HG03565 (cell line): ENCODE measurements at regions not wholly inside any gene's neighbourhood (a gene's known extent, or its start where the extent isn't known, plus 50 kb on each side); places are given as distances from the start of the nearest gene placed in this dataset.
"Not testable (repeated sequence)": the region's sequence is repeated elsewhere in the genome, so short reads cannot be mapped to it uniquely, and the experiment has no call there.

ENCODE experiments used
- ATAC-seq: cut with Tn5 transposase; IDR thresholded peaks from one replicate; pipeline ENCODE4 v1.9.1; 2021; ENCODE audit warnings: mild to moderate bottlenecking, moderate library complexity; ENCODE audit not compliant: unreplicated experiment

- no peak for ATAC-seq
Observed at GRCh38 chr21:36591326-36591970, 107.5 kb upstream of the SIM2 start.

GRCh38 chr21:36596174-36596573 lies 102.7 kb upstream of the SIM2 start:
- no peak for ATAC-seq

- no peak for ATAC-seq
Observed at GRCh38 chr21:36601362-36601761, 97.6 kb upstream of the SIM2 start.

- no peak for ATAC-seq
Observed at GRCh38 chr21:36602735-36603134, 96.2 kb upstream of the SIM2 start.

GRCh38 chr21:36603221-36603620 lies 95.7 kb upstream of the SIM2 start:
- ATAC-seq, result no peak

- no peak for ATAC-seq
Observed at GRCh38 chr21:36605426-36605825, 93.5 kb upstream of the SIM2 start.

GRCh38 chr21:36606287-36606982 lies 92.5 kb upstream of the SIM2 start:
- no peak for ATAC-seq

GRCh38 chr21:36606983-36607325 lies 92.0 kb upstream of the SIM2 start:
- ATAC-seq, result no peak

GRCh38 chr21:36608041-36608896 lies 90.6 kb upstream of the SIM2 start:
- ATAC-seq, result no peak

GRCh38 chr21:36608897-36609225 lies 90.1 kb upstream of the SIM2 start:
- no peak for ATAC-seq

- ATAC-seq, result no peak
Observed at GRCh38 chr21:36609654-36610053, 89.3 kb upstream of the SIM2 start.

GRCh38 chr21:36610201-36610600 lies 88.7 kb upstream of the SIM2 start:
- no peak for ATAC-seq

GRCh38 chr21:36610935-36611334 lies 88.0 kb upstream of the SIM2 start:
- no peak for ATAC-seq

- ATAC-seq, result no peak
Observed at GRCh38 chr21:36611379-36611778, 87.5 kb upstream of the SIM2 start.

GRCh38 chr21:36613059-36613458 lies 85.9 kb upstream of the SIM2 start:
- ATAC-seq, result no peak

GRCh38 chr21:36613554-36613953 lies 85.4 kb upstream of the SIM2 start:
- ATAC-seq, result no peak

GRCh38 chr21:36615274-36615964 lies 83.5 kb upstream of the SIM2 start:
- ATAC-seq, result no peak

GRCh38 chr21:36616773-36617172 lies 82.1 kb upstream of the SIM2 start:
- ATAC-seq, result not testable (repeated sequence)

- ATAC-seq, result not testable (repeated sequence)
Observed at GRCh38 chr21:36621794-36622193, 77.1 kb upstream of the SIM2 start.

GRCh38 chr21:36624105-36624504 lies 74.8 kb upstream of the SIM2 start:
- no peak for ATAC-seq

- no peak for ATAC-seq
Observed at GRCh38 chr21:36626791-36627190, 72.1 kb upstream of the SIM2 start.
